ENCODE measurements at regions not wholly inside any gene's neighbourhood (a gene's known extent, or its start where the extent isn't known, plus 50 kb on each side); places are given as distances from the start of the nearest gene placed in this dataset.

DNA sequence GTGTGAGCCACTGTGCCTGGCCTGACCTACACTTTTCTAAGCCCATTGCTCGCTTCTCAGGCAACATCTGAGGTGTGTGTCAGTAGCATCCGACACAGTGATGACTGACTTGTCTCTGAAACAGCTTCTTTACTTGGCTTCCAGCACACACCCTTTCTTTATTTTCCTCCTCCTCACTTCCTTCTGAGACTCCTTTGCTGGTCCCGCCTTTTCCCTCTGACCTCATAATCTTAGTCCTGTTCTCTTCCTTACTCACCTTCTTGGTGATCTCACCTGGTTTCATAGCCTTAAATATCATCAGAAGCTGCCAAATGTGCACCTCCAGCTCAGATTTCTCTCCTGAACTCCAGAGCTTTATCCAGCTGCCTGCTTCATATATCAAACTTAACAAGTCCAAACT is 66.6 kb upstream of the PELI1 start:
- H3K4me1 ChIP-seq (ENCODE audit: control insufficient read depth in 1 of 2, insufficient read depth in 2 of 2, low read length in 2 of 2), result peaks cover 49 to 66% of the 10 kb centered on the region in 2 donors
- no peak overlapping the region for H3K4me3 Mint-ChIP-seq
- WGBS (ENCODE audit: insufficient coverage), result 86% methylated on average over 3 of the region's 3 CpGs

GRCh38 chr2:64211276-64211921 is 67.2 kb upstream of the PELI1 start:
- Mint-ChIP-seq H3K27ac (peak overlapping the region; percentile 92 to 97 (median 97)), H3K4me3 (peak overlapping the region; percentile 2 to 18), H3K4me1 (peaks cover 53% of the 10 kb centered on the region), H3K27me3 (ENCODE audit: low read depth in 3 of 3) (peaks cover 0 to 2% (median 0%) of the 10 kb centered on the region in 3 donors), H3K36me3 (peaks cover 5 to 6% of the 10 kb centered on the region in 2 donors), H3K9me3 (peaks cover 0 to 5% (median 0%) of the 10 kb centered on the region in 7 donors)
- no peak for TF ChIP-seq CTCF (IDR thresholded peaks at IDR 0.05)
- peak in 2 of 3 donors; percentile 48 to 59 for DNase-seq
- H3K27me3 ChIP-seq (ENCODE audit: control insufficient read depth in 2 of 2, insufficient read depth in 2 of 2, low read length in 2 of 2), result no peaks in the 10 kb centered on the region
- H4K20me1 ChIP-seq (ENCODE audit: insufficient read depth, low read length), result no peaks in the 10 kb centered on the region
- H3K4me1 ChIP-seq (ENCODE audit: control insufficient read depth in 1 of 2, insufficient read depth in 2 of 2, low read length in 2 of 2), result peaks cover 49 to 66% of the 10 kb centered on the region in 2 donors
- intact Hi-C loops (cut with micrococcal nuclease), result loop anchor here (2.0 to 5.0 kb wide), 3 partner anchors 19 to 69 kb away; partner anchors contain the start of gene PELI1 (in 2 of the 2)
- peak overlapping the region; percentile 80 to 86 for H3K27ac ChIP-seq (ENCODE audit: low read depth in 1 of 2, low read length in 2 of 2)
- no peaks in the 10 kb centered on the region for H3K79me2 ChIP-seq (ENCODE audit: insufficient read depth, low read length)
- 43% methylated on average over 5 of the region's 6 CpGs for WGBS (ENCODE audit: insufficient coverage)
- peak overlapping the region; percentile 23 for H3K9ac ChIP-seq (ENCODE audit: insufficient read depth, low read length, poor library complexity, severe bottlenecking)
- H3K4me3 ChIP-seq (replicated peaks in 1 of 3; ENCODE audit: low read depth in 2 of 3, low read length in 3 of 3), result peak overlapping the region in 1 of 3 experiments; percentile 16
- peak overlapping the region; percentile 35 for H3K4me2 ChIP-seq (replicated peaks; ENCODE audit: extremely low read depth, low read length, poor library complexity, severe bottlenecking)
- no peaks in the 10 kb centered on the region for H3K9me3 ChIP-seq (replicated peaks in 1 of 2; ENCODE audit: control insufficient read depth in 1 of 2, insufficient read depth in 1 of 2, low read length in 2 of 2)
- no peak overlapping the region for H2AFZ ChIP-seq (ENCODE audit: insufficient read depth, low read depth, low read length, poor library complexity, severe bottlenecking)
- H3K36me3 ChIP-seq (replicated peaks in 1 of 2; ENCODE audit: control insufficient read depth in 1 of 2, insufficient read depth in 2 of 2, low read length in 2 of 2), result no peaks in the 10 kb centered on the region

More for the DNA sequence above, 66.6 kb upstream of the PELI1 start:
- no peak for TF ChIP-seq CTCF (IDR thresholded peaks at IDR 0.05)
- peak overlapping the region; percentile 12 for H3K4me2 ChIP-seq (replicated peaks; ENCODE audit: extremely low read depth, low read length, poor library complexity, severe bottlenecking)
- H3K9me3 ChIP-seq (replicated peaks in 1 of 2; ENCODE audit: control insufficient read depth in 1 of 2, insufficient read depth in 1 of 2, low read length in 2 of 2), result no peaks in the 10 kb centered on the region
- no peaks in the 10 kb centered on the region for H4K20me1 ChIP-seq (ENCODE audit: insufficient read depth, low read length)
- no peak for DNase-seq
- Mint-ChIP-seq H3K27ac (peak overlapping the region; percentile 92 to 97 (median 97)), H3K9me3 (peaks cover 0 to 5% (median 0%) of the 10 kb centered on the region in 7 donors), H3K27me3 (ENCODE audit: low read depth in 3 of 3) (peaks cover 0 to 2% (median 0%) of the 10 kb centered on the region in 3 donors), H3K4me1 (peaks cover 53% of the 10 kb centered on the region), H3K36me3 (peaks cover 5 to 6% of the 10 kb centered on the region in 2 donors)
- intact Hi-C loops (cut with micrococcal nuclease), result loop anchor here (2.0 to 5.0 kb wide), 3 partner anchors 18 to 69 kb away; partner anchors contain the start of gene PELI1 (in 2 of the 2)
- no peaks in the 10 kb centered on the region for H3K79me2 ChIP-seq (ENCODE audit: insufficient read depth, low read length)
- H3K4me3 ChIP-seq (replicated peaks in 1 of 3; ENCODE audit: low read depth in 2 of 3, low read length in 3 of 3), result peak overlapping the region in 1 of 3 experiments; percentile 15
- H3K36me3 ChIP-seq (replicated peaks in 1 of 2; ENCODE audit: control insufficient read depth in 1 of 2, insufficient read depth in 2 of 2, low read length in 2 of 2), result no peaks in the 10 kb centered on the region
- peak overlapping the region; percentile 3 to 86 for H3K27ac ChIP-seq (ENCODE audit: low read depth in 1 of 2, low read length in 2 of 2)
- no peak overlapping the region for H3K9ac ChIP-seq (ENCODE audit: insufficient read depth, low read length, poor library complexity, severe bottlenecking)
- no peaks in the 10 kb centered on the region for H3K27me3 ChIP-seq (ENCODE audit: control insufficient read depth in 2 of 2, insufficient read depth in 2 of 2, low read length in 2 of 2)
- no peak overlapping the region for H2AFZ ChIP-seq (ENCODE audit: insufficient read depth, low read depth, low read length, poor library complexity, severe bottlenecking)
